B cell (primary cell): ENCODE measurements at regions not wholly inside any gene's neighbourhood (a gene's known extent, or its start where the extent isn't known, plus 50 kb on each side); places are given as distances from the start of the nearest gene placed in this dataset.
"Not testable (repeated sequence)": the region's sequence is repeated elsewhere in the genome, so short reads cannot be mapped to it uniquely, and the experiment has no call there.

Experiments
- ATAC-seq: fragments of 200-7000 bp; cut with Tn5 transposase; one replicate; pipeline ENCODE4 v1.10.0; 2021; ENCODE audit warnings: low read depth, mild to moderate bottlenecking, moderate number of reproducible peaks, moderate library complexity
- CTCF ChIA-PET: fragments of 350-600 bp; sonication (Branson Sonifier 250); formaldehyde crosslinking; loops from one replicate; lab custom pipeline; 2021; ENCODE audit warnings: antibody characterized with exemption, inconsistent platforms; lab: Charles Lee
- POLR2A ChIA-PET: fragments of 350-600 bp; sonication (Branson Sonifier 250); formaldehyde crosslinking; loops from one replicate; lab custom pipeline; 2021; ENCODE audit warnings: antibody characterized with exemption; lab: Charles Lee
- DNase-seq: peaks from one replicate; pipeline ENCODE4 v3.0.0; 2013
- H2AFZ ChIP-seq: 2 replicates; pipeline ENCODE4 v1.6.1; 2012; ENCODE audit warnings: mild to moderate bottlenecking, low read depth, low read length; ENCODE audit not compliant: insufficient read depth, poor library complexity, severe bottlenecking
- H3K27ac ChIP-seq, 2 donors: 1 replicate in 1 of 2; 2 replicates in 1 of 2; pipeline ENCODE4 v1.5.1; 2012 to 2013; ENCODE audit warnings: low read length in 2 of 2, mild to moderate bottlenecking in 2 of 2, moderate library complexity in 1 of 2
- H3K27me3 ChIP-seq, 4 experiments: fragments of 200-600 bp in 1 of 4; sonication (generic) in 1 of 4; replicated peaks in 1 of 4; 1 replicate in 2 of 4; 2 replicates in 2 of 4; pipeline versions ENCODE4 v1.6.1 to v1.7.0; 2013 to 2016; ENCODE audit warnings: low read length in 3 of 4, mild to moderate bottlenecking in 2 of 4, mixed read lengths in 1 of 4, moderate library complexity in 1 of 4; ENCODE audit not compliant: insufficient read depth in 4 of 4, control insufficient read depth in 3 of 4; ENCODE audit errors: control extremely low read depth in 1 of 4
- H3K36me3 ChIP-seq, 2 experiments: replicated peaks in 1 of 2; 1 replicate in 1 of 2; 2 replicates in 1 of 2; pipeline versions ENCODE4 v1.6.1 to v1.7.1; 2013; ENCODE audit warnings: low read length in 1 of 2; ENCODE audit not compliant: insufficient read depth in 2 of 2, control insufficient read depth in 1 of 2; ENCODE audit errors: control extremely low read depth in 1 of 2, extremely low read depth in 1 of 2
- H3K4me1 ChIP-seq, 2 donors: fragments of 200-600 bp in 1 of 2; sonication (generic) in 1 of 2; 1 replicate in 1 of 2; 2 replicates in 1 of 2; pipeline versions ENCODE4 v1.5.1 to v1.6.1; 2013 to 2017; ENCODE audit warnings: low read length in 2 of 2; ENCODE audit not compliant: control insufficient read depth in 2 of 2, insufficient read depth in 2 of 2
- H3K4me2 ChIP-seq: replicated peaks from 2 replicates; pipeline ENCODE3; 2012; ENCODE audit warnings: mild to moderate bottlenecking, low read depth, low read length; ENCODE audit not compliant: poor library complexity, severe bottlenecking
- H3K4me3 ChIP-seq, 5 experiments: fragments of 200-600 bp in 1 of 5; sonication (generic) in 1 of 5; 1 replicate in 3 of 5; 2 replicates in 2 of 5; pipeline versions ENCODE4 v1.5.1 to v1.7.0; 2011 to 2016; ENCODE audit warnings: low read length in 4 of 5, mild to moderate bottlenecking in 4 of 5, low read depth in 2 of 5, control low read depth in 1 of 5, moderate library complexity in 1 of 5; ENCODE audit not compliant: insufficient read depth in 1 of 5; ENCODE audit errors: control extremely low read depth in 1 of 5, extremely low read depth in 1 of 5
- H3K79me2 ChIP-seq: fragments of 200-600 bp; sonication (generic); one replicate; pipeline ENCODE4 v1.6.0; 2016; ENCODE audit warnings: low read length; ENCODE audit not compliant: control insufficient read depth, insufficient read depth
- H3K9ac ChIP-seq: fragments of 200-600 bp; sonication (generic); 2 replicates; pipeline ENCODE4 v1.6.1; 2017; ENCODE audit warnings: mild to moderate bottlenecking, low read length, moderate library complexity
- H3K9me3 ChIP-seq, 3 donors: one replicate each; pipeline versions ENCODE4 v1.6.1 to v1.7.1; 2013; ENCODE audit warnings: low read length in 2 of 3; ENCODE audit not compliant: control insufficient read depth in 2 of 3, insufficient read depth in 1 of 3; ENCODE audit errors: control extremely low read depth in 1 of 3
- H4K20me1 ChIP-seq: 2 replicates; pipeline ENCODE4 v1.6.0; 2012; ENCODE audit warnings: mild to moderate bottlenecking, low read length; ENCODE audit not compliant: insufficient read depth, control insufficient read depth, poor library complexity, severe bottlenecking
- H3K27ac Mint-ChIP-seq: one replicate; pipeline ENCODE4 v1.8.0; 2021; ENCODE audit warnings: mixed read lengths
- H3K27me3 Mint-ChIP-seq: one replicate; pipeline ENCODE4 v1.8.0; 2021; ENCODE audit warnings: mixed read lengths
- H3K4me1 Mint-ChIP-seq: one replicate; pipeline ENCODE4 v1.8.0; 2021; ENCODE audit warnings: mixed read lengths
- H3K4me3 Mint-ChIP-seq: one replicate; pipeline ENCODE4 v1.8.0; 2021; ENCODE audit warnings: mixed read lengths
- H3K9me3 Mint-ChIP-seq: one replicate; pipeline ENCODE4 v1.8.0; 2022; ENCODE audit warnings: mixed read lengths; ENCODE audit not compliant: insufficient read depth
- EZH2 ChIP-seq: IDR thresholded peaks from 2 replicates; pipeline ENCODE4 v1.6.1; 2012; ENCODE audit warnings: borderline replicate concordance, low read depth, mild to moderate bottlenecking, moderate library complexity, low read length; ENCODE audit not compliant: insufficient read depth, poor library complexity, severe bottlenecking
- WGBS: methylation state at CpG from one replicate; pipeline ENCODE4 v1.1.5; 2013; ENCODE audit warnings: missing lambda C conversion rate; ENCODE audit not compliant: insufficient coverage; 5-methylcytosine and 5-hydroxymethylcytosine counted together
- intact Hi-C: fragments of 100-400 bp; cut with micrococcal nuclease; formaldehyde crosslinking; loops from one replicate; pipeline ENCODE4 v1.10.0; 2022
- TF ChIP-seq, protein P1 (sequence below): fragments of 200-600 bp; IDR thresholded peaks from one replicate; pipeline ENCODE4 v1.8.0; 2022; ENCODE audit warnings: antibody characterized with exemption, mild to moderate bottlenecking

DNA sequence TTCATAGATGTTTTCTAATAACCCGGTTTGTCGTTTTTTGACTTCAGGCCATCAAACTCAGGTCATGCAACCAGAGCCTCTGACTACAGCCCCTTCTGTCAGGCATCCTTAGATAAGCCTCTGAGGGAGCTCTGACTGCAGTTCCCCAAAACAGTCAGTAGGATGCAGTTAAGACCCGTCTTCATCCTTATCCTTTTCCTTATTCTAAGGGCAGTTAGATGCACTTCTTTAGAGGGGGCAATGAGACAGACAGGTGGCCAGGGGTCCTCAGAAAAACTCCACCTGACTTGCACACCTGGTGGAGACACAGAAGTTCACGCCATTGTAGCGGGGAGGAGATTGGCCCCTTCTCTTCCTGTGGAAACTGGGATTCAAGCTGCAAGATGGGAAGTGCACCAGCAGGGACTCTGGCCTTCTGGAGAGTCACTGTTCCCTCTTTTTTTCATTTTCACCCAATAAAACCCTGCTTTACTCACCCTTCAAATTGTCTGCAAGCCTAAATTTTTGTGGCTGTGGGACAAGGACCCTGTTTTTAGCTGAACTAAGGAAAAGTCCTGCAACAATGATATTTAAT, 104.8 kb upstream of the TFPI start:
- H3K4me1 Mint-ChIP-seq = no peaks in the 10 kb centered on the region
- no peak overlapping the region for H3K4me3 Mint-ChIP-seq
- no peak overlapping the region for H3K27ac ChIP-seq
- no peak overlapping the region for H3K27ac Mint-ChIP-seq
- DNase-seq = no peak
- intact Hi-C loops = no loop called here
- no peaks in the 10 kb centered on the region for H3K79me2 ChIP-seq
- H3K27me3 Mint-ChIP-seq = no peaks in the 10 kb centered on the region
- ChIA-PET CTCF (interaction anchor here (0.7 kb wide), 1 partner anchor 110 kb away, joined by 3 read pairs; no protein-coding TSS in a partner anchor), POLR2A (no interaction called here)
- no peaks in the 10 kb centered on the region for H4K20me1 ChIP-seq
- TF ChIP-seq, protein P1, sequence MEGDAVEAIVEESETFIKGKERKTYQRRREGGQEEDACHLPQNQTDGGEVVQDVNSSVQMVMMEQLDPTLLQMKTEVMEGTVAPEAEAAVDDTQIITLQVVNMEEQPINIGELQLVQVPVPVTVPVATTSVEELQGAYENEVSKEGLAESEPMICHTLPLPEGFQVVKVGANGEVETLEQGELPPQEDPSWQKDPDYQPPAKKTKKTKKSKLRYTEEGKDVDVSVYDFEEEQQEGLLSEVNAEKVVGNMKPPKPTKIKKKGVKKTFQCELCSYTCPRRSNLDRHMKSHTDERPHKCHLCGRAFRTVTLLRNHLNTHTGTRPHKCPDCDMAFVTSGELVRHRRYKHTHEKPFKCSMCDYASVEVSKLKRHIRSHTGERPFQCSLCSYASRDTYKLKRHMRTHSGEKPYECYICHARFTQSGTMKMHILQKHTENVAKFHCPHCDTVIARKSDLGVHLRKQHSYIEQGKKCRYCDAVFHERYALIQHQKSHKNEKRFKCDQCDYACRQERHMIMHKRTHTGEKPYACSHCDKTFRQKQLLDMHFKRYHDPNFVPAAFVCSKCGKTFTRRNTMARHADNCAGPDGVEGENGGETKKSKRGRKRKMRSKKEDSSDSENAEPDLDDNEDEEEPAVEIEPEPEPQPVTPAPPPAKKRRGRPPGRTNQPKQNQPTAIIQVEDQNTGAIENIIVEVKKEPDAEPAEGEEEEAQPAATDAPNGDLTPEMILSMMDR = no peak
- no peak for TF ChIP-seq EZH2
- H3K27me3 ChIP-seq = no peaks in the 10 kb centered on the region
- H3K9me3 ChIP-seq = peaks cover 0 to 3% (median 1%) of the 10 kb centered on the region in 3 donors
- H2AFZ ChIP-seq = no peak overlapping the region
- no peak for ATAC-seq
- no peak overlapping the region for H3K9ac ChIP-seq
- no peak overlapping the region for H3K4me3 ChIP-seq
- no peaks in the 10 kb centered on the region for H3K4me1 ChIP-seq
- no peak overlapping the region for H3K4me2 ChIP-seq
- no peaks in the 10 kb centered on the region for H3K36me3 ChIP-seq
- 57% methylated on average over 4 of the region's 5 CpGs for WGBS
- peaks cover 2% of the 10 kb centered on the region for H3K9me3 Mint-ChIP-seq

DNA sequence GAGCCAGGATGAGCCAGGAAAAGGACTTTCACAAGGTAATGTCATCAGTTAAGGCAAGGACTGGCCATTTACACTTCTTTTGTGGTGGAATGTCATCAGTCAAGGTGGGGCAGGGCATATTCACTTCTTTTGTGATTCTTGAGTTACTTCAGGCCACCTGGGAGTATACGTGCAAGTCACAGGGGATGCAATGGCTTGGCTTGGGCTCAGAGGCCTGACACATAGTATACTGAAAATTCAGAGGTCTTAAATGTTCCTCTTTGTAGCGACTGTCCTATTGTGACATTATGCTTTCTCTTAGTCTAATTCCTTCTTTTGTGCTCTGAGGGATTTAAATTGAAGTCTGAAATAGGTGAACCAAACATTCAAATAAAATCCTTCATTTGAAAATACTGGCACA, 121.8 kb upstream of the TFPI start:
- H3K4me1 ChIP-seq, H3K36me3 ChIP-seq, H3K27ac ChIP-seq, POLR2A ChIA-PET, H3K9me3 ChIP-seq, H3K27me3 ChIP-seq, H3K4me3 ChIP-seq, H3K79me2 ChIP-seq, H3K9me3 Mint-ChIP-seq, ATAC-seq, DNase-seq, H2AFZ ChIP-seq, H4K20me1 ChIP-seq, CTCF ChIA-PET, H3K4me3 Mint-ChIP-seq, H3K4me2 ChIP-seq, intact Hi-C loops, H3K9ac ChIP-seq, H3K27me3 Mint-ChIP-seq, H3K4me1 Mint-ChIP-seq, H3K27ac Mint-ChIP-seq: not testable (repeated sequence)
- 83% methylated on average over 1 of the region's 2 CpGs for WGBS
